Coronary artery (tissue), 2 donors: ENCODE measurements at regions not wholly inside any gene's neighbourhood (a gene's known extent, or its start where the extent isn't known, plus 50 kb on each side); places are given as distances from the start of the nearest gene placed in this dataset.

ENCODE experiments used
- DNase-seq: peaks from one replicate; pipeline ENCODE4 v3.0.0-alpha.2; 2017; ENCODE audit warnings: low spot score
- H3K27ac ChIP-seq, 2 donors: fragments of 200-600 bp; sonication (generic); one replicate each; pipeline ENCODE4 v1.5.1; 2016 to 2019
- H3K4me3 ChIP-seq: fragments of 200-600 bp; sonication (generic); 2 replicates; pipeline ENCODE4 v1.5.1; 2016; ENCODE audit warnings: mild to moderate bottlenecking, moderate library complexity
- CTCF ChIP-seq: fragments of 200-600 bp; sonication (generic); IDR thresholded peaks from one replicate; pipeline ENCODE4 v1.5.1; 2019; ENCODE audit warnings: antibody characterized with exemption

- no peak overlapping the region for H3K27ac ChIP-seq
- TF ChIP-seq CTCF = no peak
- DNase-seq = no peak
- H3K4me3 ChIP-seq = no peak overlapping the region
Measured at GRCh38 chr10:128471151-128471550, 344.9 kb upstream of the MKI67 start.

GRCh38 chr10:128472196-128472595, 346.0 kb upstream of the MKI67 start:
- Histone ChIP-seq H3K27ac (no peak overlapping the region), H3K4me3 (no peak overlapping the region)
- TF ChIP-seq CTCF = no peak
- no peak for DNase-seq

GRCh38 chr10:128473396-128473795, 347.2 kb upstream of the MKI67 start:
- no peak overlapping the region for H3K27ac ChIP-seq
- H3K4me3 ChIP-seq = no peak overlapping the region
- DNase-seq = no peak
- TF ChIP-seq CTCF = no peak

- no peak for TF ChIP-seq CTCF
- DNase-seq = no peak
- Histone ChIP-seq H3K4me3 (no peak overlapping the region), H3K27ac (no peak overlapping the region)
Measured at GRCh38 chr10:128473911-128474310, 347.7 kb upstream of the MKI67 start.

GRCh38 chr10:128474571-128474970, 348.3 kb upstream of the MKI67 start:
- H3K4me3 ChIP-seq = no peak overlapping the region
- no peak overlapping the region for H3K27ac ChIP-seq
- TF ChIP-seq CTCF = no peak
- DNase-seq = no peak

- no peak for DNase-seq
- Histone ChIP-seq H3K4me3 (no peak overlapping the region), H3K27ac (no peak overlapping the region)
Measured at GRCh38 chr10:128475686-128476367, 349.6 kb upstream of the MKI67 start.

More at GRCh38 chr10:128475686-128476367, 349.6 kb upstream of the MKI67 start:
- no peak for TF ChIP-seq CTCF
